ENCODE measurements at regions not wholly inside any gene's neighbourhood (a gene's known extent, or its start where the extent isn't known, plus 50 kb on each side); places are given as distances from the start of the nearest gene placed in this dataset.
"Not testable (repeated sequence)": the region's sequence is repeated elsewhere in the genome, so short reads cannot be mapped to it uniquely, and the experiment has no call there.

DNA sequence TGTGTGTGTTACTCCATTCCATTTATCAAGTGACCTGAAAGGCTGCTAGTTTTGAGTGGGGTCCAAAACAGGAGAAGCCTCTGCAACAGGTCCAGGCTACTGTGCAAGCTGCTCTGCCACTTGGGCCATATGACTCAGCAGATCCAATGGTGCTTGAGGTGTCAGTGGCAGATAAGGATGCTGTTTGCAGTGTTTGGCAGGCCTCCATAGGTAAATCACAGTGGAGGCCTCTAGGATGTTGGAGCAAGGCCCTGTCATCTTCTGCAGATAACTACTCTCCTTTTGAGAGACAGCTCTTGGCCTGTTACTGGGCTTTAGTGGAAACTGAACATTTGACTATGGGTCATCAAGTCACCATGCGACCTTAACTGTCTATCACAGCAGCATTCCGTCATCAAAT, 52.3 kb upstream of the SMARCAD1 start:
- DNase-seq: not testable (repeated sequence)

GRCh38 chr4:94156826-94157225, 50.8 kb upstream of the SMARCAD1 start:
- DNase-seq: no peak
